GM12878 (cell line): ENCODE measurements at regions not wholly inside any gene's neighbourhood (a gene's known extent, or its start where the extent isn't known, plus 50 kb on each side); places are given as distances from the start of the nearest gene placed in this dataset.

ENCODE experiments used
- ATAC-seq: fragments of 200-7000 bp; cut with Tn5 transposase; 3 replicates; pipeline ENCODE4 v1.9.1; 2020; ENCODE audit warnings: mild to moderate bottlenecking, moderate library complexity
- BruUV-seq: library from RNA; stranded (reverse); fragments of 400-500 nt; replicated peaks from 2 replicates; lab custom pipeline; 2021; lab: Mats Ljungman, UMichigan
- CTCF ChIA-PET: fragments of 300-600 bp; sonication (Branson Sonifier 250); formaldehyde crosslinking; extraction: SDS; loops from one replicate; lab custom pipeline; 2021; ENCODE audit warnings: inconsistent platforms; lab: Yijun Ruan, JAX
- POLR2A ChIA-PET: fragments of 350-600 bp; formaldehyde crosslinking; extraction: SDS; loops from one replicate; lab custom pipeline; 2021; ENCODE audit warnings: inconsistent platforms; lab: Charles Lee
- RAD21 ChIA-PET: fragments of 300-600 bp; sonication (Branson Sonifier 250); formaldehyde crosslinking; loops from one replicate; lab custom pipeline; 2023; ENCODE audit warnings: antibody characterized with exemption; ENCODE audit not compliant: unreplicated experiment; lab: Charles Lee
- SMC1A ChIA-PET: fragments of 300-600 bp; sonication (Branson Sonifier 250); formaldehyde crosslinking; loops from one replicate; lab custom pipeline; 2023; ENCODE audit not compliant: unreplicated experiment, uncharacterized antibody; lab: Charles Lee
- DNase-seq: peaks from one replicate; pipeline ENCODE4 v3.0.0-alpha.2; 2011; ENCODE audit warnings: low read depth, low spot score
- FAIRE-seq: peaks from 3 replicates; lab custom pipeline; 2011; peaks lifted over from hg19 to GRCh38; lab: Jason Lieb, UNC
- H2AFZ ChIP-seq: 2 replicates; pipeline ENCODE4 v1.6.0; 2011; ENCODE audit warnings: low read depth, low read length, control low read depth; ENCODE audit not compliant: control insufficient read depth
- H3K27ac ChIP-seq: 2 replicates; pipeline ENCODE4 v1.5.1; 2011; ENCODE audit warnings: control low read depth; ENCODE audit not compliant: control insufficient read depth, insufficient read depth
- H3K27me3 ChIP-seq, 2 experiments: replicated peaks in 1 of 2; 2 replicates each; pipeline versions ENCODE4 v1.6.0 to v1.6.1; 2011; ENCODE audit warnings: low read length in 1 of 2; ENCODE audit not compliant: control insufficient read depth in 2 of 2, insufficient read depth in 2 of 2
- H3K36me3 ChIP-seq, 2 experiments: 2 replicates each; pipeline ENCODE4 v1.5.1; 2011; ENCODE audit warnings: low read length in 1 of 2; ENCODE audit not compliant: control insufficient read depth in 2 of 2, insufficient read depth in 2 of 2
- H3K4me1 ChIP-seq: 2 replicates; pipeline ENCODE4 v1.6.1; 2011; ENCODE audit warnings: mild to moderate bottlenecking, low read length, moderate library complexity, mixed read lengths; ENCODE audit not compliant: control insufficient read depth, insufficient read depth
- H3K4me2 ChIP-seq: 2 replicates; pipeline ENCODE4 v1.6.0; 2011; ENCODE audit warnings: control low read depth; ENCODE audit not compliant: control insufficient read depth, insufficient read depth
- H3K4me3 ChIP-seq: fragments of 200-600 bp; sonication (generic); 2 replicates; pipeline ENCODE4 v1.5.1; 2016
- H3K79me2 ChIP-seq: 2 replicates; pipeline ENCODE4 v1.6.0; 2011; ENCODE audit warnings: low read length; ENCODE audit not compliant: control insufficient read depth, insufficient read depth
- H3K9ac ChIP-seq: 2 replicates; pipeline ENCODE4 v1.8.0; 2011; ENCODE audit warnings: low read length, control low read depth, mixed read lengths; ENCODE audit not compliant: control insufficient read depth, insufficient read depth
- H3K9me3 ChIP-seq: replicated peaks from 3 replicates; pipeline ENCODE4 v1.5.1; 2011; ENCODE audit warnings: mild to moderate bottlenecking, low read length; ENCODE audit not compliant: control insufficient read depth, insufficient read depth
- H4K20me1 ChIP-seq: 2 replicates; pipeline ENCODE4 v1.6.0; 2011; ENCODE audit not compliant: control insufficient read depth, insufficient read depth
- BCL11A ChIP-seq: IDR thresholded peaks from 2 replicates; pipeline ENCODE4 v1.6.1; 2011; ENCODE audit warnings: low read depth, low read length
- BMI1 ChIP-seq: fragments of 450-650 bp; IDR thresholded peaks from 2 replicates; pipeline ENCODE4 v1.6.1; 2016; ENCODE audit warnings: mild to moderate bottlenecking, moderate library complexity, borderline replicate concordance
- HCFC1 ChIP-seq: fragments of 150-350 bp; IDR thresholded peaks from 2 replicates; pipeline ENCODE4 v1.6.1; 2014; ENCODE audit warnings: low read length
- HDGF ChIP-seq: fragments of 450-650 bp; IDR thresholded peaks from 2 replicates; pipeline ENCODE4 v1.6.1; 2016; ENCODE audit warnings: antibody characterized with exemption
- IRF4 ChIP-seq: IDR thresholded peaks from 2 replicates; pipeline ENCODE4 v1.6.1; 2011; ENCODE audit warnings: low read depth, low read length
- MAX ChIP-seq: IDR thresholded peaks from 2 replicates; pipeline ENCODE4 v1.6.1; 2012; ENCODE audit warnings: low read depth, low read length, improper control_type of control experiment
- SKIL ChIP-seq: fragments of 450-650 bp; IDR thresholded peaks from 2 replicates; pipeline ENCODE4 v1.6.1; 2017; ENCODE audit warnings: mild to moderate bottlenecking, low read depth, inconsistent platforms; ENCODE audit not compliant: poor library complexity, severe bottlenecking
- SPI1 ChIP-seq: IDR thresholded peaks from 2 replicates; pipeline ENCODE4 v1.6.1; 2011; ENCODE audit warnings: low read depth, mild to moderate bottlenecking, low read length, moderate library complexity, borderline replicate concordance; ENCODE audit not compliant: insufficient read depth
- WGBS: methylation state at CpG from one replicate; pipeline ENCODE4 v1.1.6; 2016; ENCODE audit warnings: low lambda C conversion rate; ENCODE audit not compliant: insufficient replicate concordance, insufficient coverage; ENCODE audit errors: missing lambda C conversion rate; 5-methylcytosine and 5-hydroxymethylcytosine counted together
- in situ Hi-C: fragments of 300-500 bp; cut with MboI; formaldehyde crosslinking; loops from 9 replicates; pipeline ENCODE4 v1.14.3; 2018; ENCODE audit warnings: mixed read lengths
- intact Hi-C: fragments of 100-400 bp; cut with micrococcal nuclease; formaldehyde crosslinking; loops from one replicate; pipeline ENCODE4 v1.14.2; 2022; ENCODE audit not compliant: unreplicated experiment
- TF ChIP-seq, protein P1 (sequence below): IDR thresholded peaks from 2 replicates; pipeline ENCODE4 v1.6.1; 2012; ENCODE audit warnings: low read length, inconsistent platforms
- TF ChIP-seq, protein P2 (sequence below): IDR thresholded peaks from 2 replicates; pipeline ENCODE4 v1.6.1; 2011; ENCODE audit warnings: mild to moderate bottlenecking, low read depth, low read length, moderate library complexity; ENCODE audit not compliant: insufficient replicate concordance
- TF ChIP-seq, protein P3 (sequence below): IDR thresholded peaks from 2 replicates; pipeline ENCODE4 v1.6.1; 2011; ENCODE audit warnings: low read depth, low read length, improper control_type of control experiment, borderline replicate concordance
- TF ChIP-seq, protein P4 (sequence below): IDR thresholded peaks from 2 replicates; pipeline ENCODE4 v1.6.1; 2012; ENCODE audit warnings: low read depth, low read length, improper control_type of control experiment
- TF ChIP-seq, protein P5 (sequence below): IDR thresholded peaks from 2 replicates; pipeline ENCODE4 v1.6.1; 2011; ENCODE audit warnings: borderline replicate concordance, low read depth, mild to moderate bottlenecking, moderate library complexity, low read length; ENCODE audit not compliant: insufficient read depth, poor library complexity, severe bottlenecking
- TF ChIP-seq, protein P6 (sequence below): fragments of 150-350 bp; IDR thresholded peaks from 2 replicates; pipeline ENCODE4 v1.6.1; 2014; ENCODE audit warnings: mild to moderate bottlenecking, low read depth, low read length

DNA sequence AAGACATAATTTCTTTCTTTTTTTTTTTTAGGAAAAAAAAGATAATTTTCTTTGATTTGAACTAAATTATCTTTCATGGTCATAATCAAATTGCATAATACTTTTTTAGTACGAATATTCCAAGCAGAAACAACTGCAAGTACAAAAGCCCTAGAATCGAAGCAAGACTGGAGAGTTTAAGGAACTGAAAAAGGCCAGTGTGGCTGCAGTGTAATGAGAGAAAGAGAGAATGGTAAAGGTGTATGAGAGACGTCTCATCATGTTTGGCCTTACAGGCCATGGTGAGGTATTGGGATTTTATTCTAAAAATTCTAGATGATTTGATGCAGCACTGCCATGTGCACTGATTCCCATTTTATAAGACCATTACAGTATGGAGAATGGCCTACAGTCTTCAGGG lies 180.9 kb downstream of the SUCNR1 start:
- ChIA-PET POLR2A (no interaction called here), RAD21 (interaction anchor here (0.6 kb wide), 1 partner anchor 256 kb away, joined by 6 read pairs; no protein-coding TSS in a partner anchor), SMC1A (no interaction called here), CTCF (interaction anchor here (1.4 kb wide), 2 partner anchors 35 to 470 kb away, joined by 3 to 5 read pairs; no protein-coding TSS in a partner anchor)
- in situ Hi-C loops: no loop called here
- Histone ChIP-seq H4K20me1 (no peaks in the 10 kb centered on the region), H3K36me3 (no peaks in the 10 kb centered on the region), H3K4me3 (no peak overlapping the region), H3K4me1 (peaks cover 4% of the 10 kb centered on the region), H3K27me3 (no peaks in the 10 kb centered on the region), H3K4me2 (no peak overlapping the region), H3K27ac (no peak overlapping the region), H3K9ac (no peak overlapping the region), H2AFZ (no peak overlapping the region), H3K79me2 (no peaks in the 10 kb centered on the region), H3K9me3 (no peaks in the 10 kb centered on the region; the same call in 2 of the 3 replicates)
- no peak for DNase-seq
- 15% methylated on average over 3 of the region's 3 CpGs for WGBS
- ATAC-seq: peak; percentile 83
- BruUV-seq: no TSS peak
- FAIRE-seq: no peak
- intact Hi-C loops: no loop called here
- peak; percentile 64 for TF ChIP-seq IRF4
- TF ChIP-seq, protein P1, sequence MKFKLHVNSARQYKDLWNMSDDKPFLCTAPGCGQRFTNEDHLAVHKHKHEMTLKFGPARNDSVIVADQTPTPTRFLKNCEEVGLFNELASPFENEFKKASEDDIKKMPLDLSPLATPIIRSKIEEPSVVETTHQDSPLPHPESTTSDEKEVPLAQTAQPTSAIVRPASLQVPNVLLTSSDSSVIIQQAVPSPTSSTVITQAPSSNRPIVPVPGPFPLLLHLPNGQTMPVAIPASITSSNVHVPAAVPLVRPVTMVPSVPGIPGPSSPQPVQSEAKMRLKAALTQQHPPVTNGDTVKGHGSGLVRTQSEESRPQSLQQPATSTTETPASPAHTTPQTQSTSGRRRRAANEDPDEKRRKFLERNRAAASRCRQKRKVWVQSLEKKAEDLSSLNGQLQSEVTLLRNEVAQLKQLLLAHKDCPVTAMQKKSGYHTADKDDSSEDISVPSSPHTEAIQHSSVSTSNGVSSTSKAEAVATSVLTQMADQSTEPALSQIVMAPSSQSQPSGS: 0 out of 2 replicates have a peak, but pooled peaks have one; percentile 15
- TF ChIP-seq, protein P2, sequence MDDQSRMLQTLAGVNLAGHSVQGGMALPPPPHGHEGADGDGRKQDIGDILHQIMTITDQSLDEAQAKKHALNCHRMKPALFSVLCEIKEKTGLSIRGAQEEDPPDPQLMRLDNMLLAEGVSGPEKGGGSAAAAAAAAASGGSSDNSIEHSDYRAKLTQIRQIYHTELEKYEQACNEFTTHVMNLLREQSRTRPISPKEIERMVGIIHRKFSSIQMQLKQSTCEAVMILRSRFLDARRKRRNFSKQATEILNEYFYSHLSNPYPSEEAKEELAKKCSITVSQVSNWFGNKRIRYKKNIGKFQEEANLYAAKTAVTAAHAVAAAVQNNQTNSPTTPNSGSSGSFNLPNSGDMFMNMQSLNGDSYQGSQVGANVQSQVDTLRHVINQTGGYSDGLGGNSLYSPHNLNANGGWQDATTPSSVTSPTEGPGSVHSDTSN: no peak
- TF ChIP-seq HCFC1: no peak
- peak; percentile 89 for TF ChIP-seq SPI1
- no peak for TF ChIP-seq SKIL
- TF ChIP-seq, protein P3, sequence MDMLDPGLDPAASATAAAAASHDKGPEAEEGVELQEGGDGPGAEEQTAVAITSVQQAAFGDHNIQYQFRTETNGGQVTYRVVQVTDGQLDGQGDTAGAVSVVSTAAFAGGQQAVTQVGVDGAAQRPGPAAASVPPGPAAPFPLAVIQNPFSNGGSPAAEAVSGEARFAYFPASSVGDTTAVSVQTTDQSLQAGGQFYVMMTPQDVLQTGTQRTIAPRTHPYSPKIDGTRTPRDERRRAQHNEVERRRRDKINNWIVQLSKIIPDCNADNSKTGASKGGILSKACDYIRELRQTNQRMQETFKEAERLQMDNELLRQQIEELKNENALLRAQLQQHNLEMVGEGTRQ: no peak
- TF ChIP-seq, protein P4, sequence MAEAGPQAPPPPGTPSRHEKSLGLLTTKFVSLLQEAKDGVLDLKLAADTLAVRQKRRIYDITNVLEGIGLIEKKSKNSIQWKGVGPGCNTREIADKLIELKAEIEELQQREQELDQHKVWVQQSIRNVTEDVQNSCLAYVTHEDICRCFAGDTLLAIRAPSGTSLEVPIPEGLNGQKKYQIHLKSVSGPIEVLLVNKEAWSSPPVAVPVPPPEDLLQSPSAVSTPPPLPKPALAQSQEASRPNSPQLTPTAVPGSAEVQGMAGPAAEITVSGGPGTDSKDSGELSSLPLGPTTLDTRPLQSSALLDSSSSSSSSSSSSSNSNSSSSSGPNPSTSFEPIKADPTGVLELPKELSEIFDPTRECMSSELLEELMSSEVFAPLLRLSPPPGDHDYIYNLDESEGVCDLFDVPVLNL: no peak
- TF ChIP-seq, protein P5, sequence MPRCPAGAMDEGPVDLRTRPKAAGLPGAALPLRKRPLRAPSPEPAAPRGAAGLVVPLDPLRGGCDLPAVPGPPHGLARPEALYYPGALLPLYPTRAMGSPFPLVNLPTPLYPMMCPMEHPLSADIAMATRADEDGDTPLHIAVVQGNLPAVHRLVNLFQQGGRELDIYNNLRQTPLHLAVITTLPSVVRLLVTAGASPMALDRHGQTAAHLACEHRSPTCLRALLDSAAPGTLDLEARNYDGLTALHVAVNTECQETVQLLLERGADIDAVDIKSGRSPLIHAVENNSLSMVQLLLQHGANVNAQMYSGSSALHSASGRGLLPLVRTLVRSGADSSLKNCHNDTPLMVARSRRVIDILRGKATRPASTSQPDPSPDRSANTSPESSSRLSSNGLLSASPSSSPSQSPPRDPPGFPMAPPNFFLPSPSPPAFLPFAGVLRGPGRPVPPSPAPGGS: no peak
- TF ChIP-seq, protein P6, sequence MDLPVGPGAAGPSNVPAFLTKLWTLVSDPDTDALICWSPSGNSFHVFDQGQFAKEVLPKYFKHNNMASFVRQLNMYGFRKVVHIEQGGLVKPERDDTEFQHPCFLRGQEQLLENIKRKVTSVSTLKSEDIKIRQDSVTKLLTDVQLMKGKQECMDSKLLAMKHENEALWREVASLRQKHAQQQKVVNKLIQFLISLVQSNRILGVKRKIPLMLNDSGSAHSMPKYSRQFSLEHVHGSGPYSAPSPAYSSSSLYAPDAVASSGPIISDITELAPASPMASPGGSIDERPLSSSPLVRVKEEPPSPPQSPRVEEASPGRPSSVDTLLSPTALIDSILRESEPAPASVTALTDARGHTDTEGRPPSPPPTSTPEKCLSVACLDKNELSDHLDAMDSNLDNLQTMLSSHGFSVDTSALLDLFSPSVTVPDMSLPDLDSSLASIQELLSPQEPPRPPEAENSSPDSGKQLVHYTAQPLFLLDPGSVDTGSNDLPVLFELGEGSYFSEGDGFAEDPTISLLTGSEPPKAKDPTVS: no peak
- no peak for TF ChIP-seq MAX
- no peak for TF ChIP-seq BMI1
- no peak for TF ChIP-seq HDGF
- TF ChIP-seq BCL11A: no peak
